ENCODE measurements at regions not wholly inside any gene's neighbourhood (a gene's known extent, or its start where the extent isn't known, plus 50 kb on each side); places are given as distances from the start of the nearest gene placed in this dataset.

DNA sequence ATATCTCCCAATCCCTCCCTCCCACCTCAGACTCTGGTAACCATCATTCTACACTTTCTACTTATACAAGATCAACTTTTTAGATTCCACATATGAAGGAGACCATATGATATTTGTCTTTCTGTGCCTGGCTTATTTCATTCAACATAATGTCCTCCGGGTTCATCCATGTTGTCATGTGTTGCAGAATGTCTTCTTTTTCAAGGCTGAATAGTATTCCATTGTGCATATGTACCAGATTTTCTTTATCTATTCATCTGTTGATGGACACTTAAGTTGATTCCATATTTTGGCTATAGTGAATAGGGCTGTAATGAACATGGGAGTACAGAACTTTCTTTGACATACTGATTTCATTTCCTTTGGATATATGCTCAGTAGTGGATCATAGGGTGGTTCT is 78.9 kb upstream of the MAP1B start:
- TF ChIP-seq, protein P1, sequence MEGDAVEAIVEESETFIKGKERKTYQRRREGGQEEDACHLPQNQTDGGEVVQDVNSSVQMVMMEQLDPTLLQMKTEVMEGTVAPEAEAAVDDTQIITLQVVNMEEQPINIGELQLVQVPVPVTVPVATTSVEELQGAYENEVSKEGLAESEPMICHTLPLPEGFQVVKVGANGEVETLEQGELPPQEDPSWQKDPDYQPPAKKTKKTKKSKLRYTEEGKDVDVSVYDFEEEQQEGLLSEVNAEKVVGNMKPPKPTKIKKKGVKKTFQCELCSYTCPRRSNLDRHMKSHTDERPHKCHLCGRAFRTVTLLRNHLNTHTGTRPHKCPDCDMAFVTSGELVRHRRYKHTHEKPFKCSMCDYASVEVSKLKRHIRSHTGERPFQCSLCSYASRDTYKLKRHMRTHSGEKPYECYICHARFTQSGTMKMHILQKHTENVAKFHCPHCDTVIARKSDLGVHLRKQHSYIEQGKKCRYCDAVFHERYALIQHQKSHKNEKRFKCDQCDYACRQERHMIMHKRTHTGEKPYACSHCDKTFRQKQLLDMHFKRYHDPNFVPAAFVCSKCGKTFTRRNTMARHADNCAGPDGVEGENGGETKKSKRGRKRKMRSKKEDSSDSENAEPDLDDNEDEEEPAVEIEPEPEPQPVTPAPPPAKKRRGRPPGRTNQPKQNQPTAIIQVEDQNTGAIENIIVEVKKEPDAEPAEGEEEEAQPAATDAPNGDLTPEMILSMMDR (conservative IDR thresholded peaks at IDR 0.05; ENCODE audit: low read depth, low read length) = no peak
- TF ChIP-seq EZH2 (IDR thresholded peaks at IDR 0.05; ENCODE audit: borderline replicate concordance, low read depth, low read length, poor library complexity, severe bottlenecking) = no peak
